HUES48 (cell line): ENCODE measurements at regions not wholly inside any gene's neighbourhood (a gene's known extent, or its start where the extent isn't known, plus 50 kb on each side); places are given as distances from the start of the nearest gene placed in this dataset.

Experiments used
- H3K27ac ChIP-seq: one replicate; pipeline ENCODE4 v1.7.0; 2013; ENCODE audit warnings: low read depth, low read length, inconsistent platforms
- H3K27me3 ChIP-seq: 2 replicates; pipeline ENCODE4 v1.6.1; 2013; ENCODE audit warnings: mild to moderate bottlenecking, low read length; ENCODE audit not compliant: control insufficient read depth, insufficient read depth
- H3K36me3 ChIP-seq: 2 replicates; pipeline ENCODE4 v1.6.1; 2013; ENCODE audit warnings: low read length; ENCODE audit not compliant: control insufficient read depth, insufficient read depth
- H3K4me1 ChIP-seq: 2 replicates; pipeline ENCODE4 v1.6.1; 2013; ENCODE audit warnings: mild to moderate bottlenecking, low read length; ENCODE audit not compliant: control insufficient read depth, insufficient read depth
- H3K4me3 ChIP-seq: 2 replicates; pipeline ENCODE4 v1.5.1; 2013; ENCODE audit warnings: mild to moderate bottlenecking, low read depth, low read length
- H3K9ac ChIP-seq: 2 replicates; pipeline ENCODE4 v1.6.1; 2013; ENCODE audit warnings: mild to moderate bottlenecking, low read depth, low read length, moderate library complexity
- H3K9me3 ChIP-seq: 2 replicates; pipeline ENCODE4 v1.6.1; 2013; ENCODE audit warnings: low read length; ENCODE audit not compliant: control insufficient read depth, insufficient read depth

GRCh38 chr16:6177616-6178180 is 1080.1 kb upstream of the EEF2KMT start:
- Histone ChIP-seq H3K9me3 (no peaks in the 10 kb centered on the region), H3K36me3 (no peaks in the 10 kb centered on the region), H3K27ac (no peak overlapping the region), H3K4me3 (no peak overlapping the region), H3K9ac (no peak overlapping the region), H3K4me1 (peaks cover 23% of the 10 kb centered on the region), H3K27me3 (no peaks in the 10 kb centered on the region)

- no peak overlapping the region for H3K27ac ChIP-seq
- H3K9ac ChIP-seq = no peak overlapping the region
- H3K27me3 ChIP-seq = no peaks in the 10 kb centered on the region
- H3K4me3 ChIP-seq = no peak overlapping the region
- H3K9me3 ChIP-seq = no peaks in the 10 kb centered on the region
- H3K36me3 ChIP-seq = no peaks in the 10 kb centered on the region
- peaks cover 19% of the 10 kb centered on the region for H3K4me1 ChIP-seq
Measured at GRCh38 chr16:6170022-6170421, 1072.4 kb upstream of the EEF2KMT start.

DNA sequence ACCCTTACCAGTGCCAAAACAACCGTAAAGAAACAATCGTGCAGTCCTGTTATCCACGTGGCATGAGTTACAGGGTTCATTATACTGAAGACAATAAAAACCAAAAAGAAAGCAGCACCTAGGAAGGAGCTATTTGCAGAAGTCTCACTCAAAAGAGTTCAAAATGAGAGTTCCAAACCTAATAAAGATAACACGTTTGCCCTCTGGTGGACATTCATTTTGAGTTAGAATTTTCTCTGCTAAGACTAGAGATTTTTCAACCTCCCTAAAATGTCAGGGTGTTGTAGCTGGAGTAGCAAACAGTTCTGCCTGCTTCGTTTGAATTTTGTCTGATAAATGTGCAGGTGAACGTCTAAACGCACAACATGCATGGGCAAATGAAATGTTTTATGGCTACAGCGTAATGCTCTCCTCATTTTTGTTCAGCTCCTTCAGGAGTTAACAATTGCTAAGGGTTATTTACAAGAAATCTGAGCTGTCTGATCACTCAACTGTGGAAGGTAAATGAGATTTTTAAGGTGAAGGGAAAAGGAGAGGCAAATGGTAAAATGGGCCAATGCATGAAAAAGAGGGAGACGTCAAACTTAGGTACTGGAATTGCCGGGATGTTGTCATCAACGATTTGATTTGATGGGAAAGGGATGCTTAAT is 1067.9 kb upstream of the EEF2KMT start:
- Histone ChIP-seq H3K36me3 (no peaks in the 10 kb centered on the region), H3K27me3 (no peaks in the 10 kb centered on the region), H3K9me3 (no peaks in the 10 kb centered on the region), H3K27ac (no peak overlapping the region), H3K9ac (no peak overlapping the region), H3K4me1 (peaks cover 26% of the 10 kb centered on the region), H3K4me3 (no peak overlapping the region)

DNA sequence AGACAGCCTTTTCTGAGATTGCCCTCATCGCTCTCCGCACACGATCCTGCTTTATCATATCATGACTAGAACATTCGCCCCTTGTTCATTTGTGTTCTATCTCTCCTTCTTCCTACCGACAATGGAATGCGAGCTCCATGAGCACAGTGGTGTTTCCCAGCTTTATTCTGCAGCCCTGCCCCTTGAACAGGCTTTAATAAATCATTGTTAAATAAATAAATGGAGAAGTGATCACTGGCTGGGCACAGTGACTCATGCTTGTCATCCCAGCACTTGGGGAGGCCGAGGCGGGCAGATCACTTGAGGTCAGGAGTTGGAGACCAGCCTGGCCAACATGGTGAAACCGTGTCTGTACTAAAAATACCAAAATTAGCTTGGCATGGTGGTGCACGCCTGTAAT is 1063.3 kb upstream of the EEF2KMT start:
- Histone ChIP-seq H3K4me3 (no peak overlapping the region), H3K9ac (no peak overlapping the region), H3K36me3 (no peaks in the 10 kb centered on the region), H3K27me3 (no peaks in the 10 kb centered on the region), H3K27ac (no peak overlapping the region), H3K4me1 (peaks cover 19% of the 10 kb centered on the region), H3K9me3 (no peaks in the 10 kb centered on the region)

- no peaks in the 10 kb centered on the region for H3K9me3 ChIP-seq
- no peak overlapping the region for H3K4me3 ChIP-seq
- no peak overlapping the region for H3K9ac ChIP-seq
- peaks cover 14% of the 10 kb centered on the region for H3K4me1 ChIP-seq
- no peaks in the 10 kb centered on the region for H3K36me3 ChIP-seq
- H3K27ac ChIP-seq = no peak overlapping the region
- no peaks in the 10 kb centered on the region for H3K27me3 ChIP-seq
Measured at GRCh38 chr16:6160303-6160702, 1062.7 kb upstream of the EEF2KMT start.

GRCh38 chr16:6157806-6158205 is 1060.2 kb upstream of the EEF2KMT start:
- no peaks in the 10 kb centered on the region for H3K9me3 ChIP-seq
- no peak overlapping the region for H3K4me3 ChIP-seq
- H3K9ac ChIP-seq = no peak overlapping the region
- no peaks in the 10 kb centered on the region for H3K36me3 ChIP-seq
- H3K4me1 ChIP-seq = 0 out of 2 replicates have a peak, but pooled peaks cover under 1% of the 10 kb centered on the region
- no peaks in the 10 kb centered on the region for H3K27me3 ChIP-seq
- no peak overlapping the region for H3K27ac ChIP-seq

DNA sequence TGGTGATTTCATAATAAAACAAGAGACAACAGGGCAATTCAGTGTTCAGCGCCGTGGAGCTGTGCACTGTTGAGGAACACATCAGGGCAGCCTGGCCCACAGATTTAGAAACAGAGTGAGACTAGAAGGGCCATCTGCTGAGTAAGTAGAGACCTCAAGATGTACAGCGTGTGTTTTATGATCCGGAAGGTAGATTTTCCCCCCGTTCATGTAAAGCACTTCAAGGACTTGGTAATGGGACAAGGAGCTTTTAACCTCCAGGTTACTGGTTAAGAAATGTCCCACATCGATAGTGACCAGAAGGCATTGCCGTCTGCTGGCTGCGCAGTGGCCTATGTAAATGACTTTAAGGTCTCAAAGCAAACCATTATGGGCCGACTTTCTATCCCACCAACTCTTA is 1057.7 kb upstream of the EEF2KMT start:
- H3K4me1 ChIP-seq = no peaks in the 10 kb centered on the region
- H3K4me3 ChIP-seq = no peak overlapping the region
- H3K9me3 ChIP-seq = no peaks in the 10 kb centered on the region
- no peak overlapping the region for H3K27ac ChIP-seq
- no peaks in the 10 kb centered on the region for H3K27me3 ChIP-seq
- no peak overlapping the region for H3K9ac ChIP-seq
- H3K36me3 ChIP-seq = no peaks in the 10 kb centered on the region

DNA sequence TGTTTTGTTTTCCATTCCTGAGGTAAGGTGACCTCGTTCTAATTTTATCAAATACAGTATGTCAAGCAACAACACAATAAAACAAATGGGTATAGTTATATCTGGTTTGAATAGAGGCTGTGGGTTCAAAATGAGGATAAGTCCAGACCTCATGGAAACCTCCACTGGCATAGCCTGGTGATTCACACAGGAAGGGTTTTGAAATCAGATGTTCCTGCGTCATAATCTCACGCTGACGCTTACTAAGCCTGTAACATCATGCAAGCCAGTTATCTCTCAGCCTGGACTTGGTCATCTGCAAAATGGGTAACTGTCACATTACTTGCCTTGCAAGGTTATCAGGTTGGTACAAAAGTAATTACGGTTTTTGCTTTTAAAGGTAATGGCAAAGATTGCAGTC is 1056.3 kb upstream of the EEF2KMT start:
- Histone ChIP-seq H3K4me3 (no peak overlapping the region), H3K27me3 (no peaks in the 10 kb centered on the region), H3K9ac (no peak overlapping the region), H3K36me3 (no peaks in the 10 kb centered on the region), H3K27ac (no peak overlapping the region), H3K4me1 (peaks cover 6% of the 10 kb centered on the region; the same call in 1 of the 2 replicates), H3K9me3 (no peaks in the 10 kb centered on the region)

- no peak overlapping the region for H3K9ac ChIP-seq
- no peaks in the 10 kb centered on the region for H3K36me3 ChIP-seq
- H3K4me1 ChIP-seq = peaks cover 8% of the 10 kb centered on the region; the same call in 1 of the 2 replicates
- H3K9me3 ChIP-seq = no peaks in the 10 kb centered on the region
- H3K27me3 ChIP-seq = no peaks in the 10 kb centered on the region
- H3K27ac ChIP-seq = no peak overlapping the region
- no peak overlapping the region for H3K4me3 ChIP-seq
Measured at GRCh38 chr16:6149031-6149430, 1051.4 kb upstream of the EEF2KMT start.

GRCh38 chr16:6148361-6148760 is 1050.8 kb upstream of the EEF2KMT start:
- Histone ChIP-seq H3K4me3 (no peak overlapping the region), H3K27me3 (no peaks in the 10 kb centered on the region), H3K27ac (no peak overlapping the region), H3K36me3 (no peaks in the 10 kb centered on the region), H3K9me3 (no peaks in the 10 kb centered on the region), H3K9ac (no peak overlapping the region), H3K4me1 (peaks cover 8% of the 10 kb centered on the region; the same call in 1 of the 2 replicates)

- no peaks in the 10 kb centered on the region for H3K36me3 ChIP-seq
- H3K9me3 ChIP-seq = no peaks in the 10 kb centered on the region
- H3K4me1 ChIP-seq = peaks cover 8% of the 10 kb centered on the region; the same call in 1 of the 2 replicates
- no peak overlapping the region for H3K9ac ChIP-seq
- no peak overlapping the region for H3K4me3 ChIP-seq
- no peaks in the 10 kb centered on the region for H3K27me3 ChIP-seq
- no peak overlapping the region for H3K27ac ChIP-seq
Measured at GRCh38 chr16:6146874-6147425, 1049.4 kb upstream of the EEF2KMT start.
